Spleen (tissue), 11 donors: ENCODE measurements at regions not wholly inside any gene's neighbourhood (a gene's known extent, or its start where the extent isn't known, plus 50 kb on each side); places are given as distances from the start of the nearest gene placed in this dataset.

Experiments used
- DNase-seq: peaks from one replicate; pipeline ENCODE4 v3.0.0-alpha.2; 2020
- H3K27ac ChIP-seq, 8 donors: fragments of 200-600 bp; sonication (generic) in 7 of 8; 1 replicate in 4 of 8; 2 replicates in 4 of 8; pipeline versions ENCODE4 v1.5.0 to v1.8.0; 2016 to 2021; ENCODE audit warnings: inconsistent platforms in 4 of 8, mild to moderate bottlenecking in 4 of 8, moderate library complexity in 1 of 8
- H3K27me3 ChIP-seq, 7 donors: fragments of 200-600 bp; sonication (generic) in 6 of 7; replicated peaks in 1 of 7; 1 replicate in 4 of 7; 2 replicates in 3 of 7; pipeline versions ENCODE4 v1.5.0 to v1.8.0; 2016 to 2021; ENCODE audit warnings: inconsistent platforms in 3 of 7, mild to moderate bottlenecking in 1 of 7
- H3K36me3 ChIP-seq, 6 donors: fragments of 200-600 bp; sonication (generic) in 5 of 6; 1 replicate in 4 of 6; 2 replicates in 2 of 6; pipeline versions ENCODE4 v1.5.0 to v1.8.0; 2016 to 2021; ENCODE audit warnings: inconsistent platforms in 2 of 6
- H3K4me1 ChIP-seq, 6 donors: fragments of 200-600 bp; sonication (generic) in 5 of 6; 1 replicate in 3 of 6; 2 replicates in 3 of 6; pipeline versions ENCODE4 v1.5.0 to v1.8.0; 2016 to 2021; ENCODE audit warnings: inconsistent platforms in 3 of 6
- H3K4me3 ChIP-seq, 8 donors: fragments of 200-600 bp; sonication (generic) in 7 of 8; 1 replicate in 4 of 8; 2 replicates in 4 of 8; pipeline versions ENCODE4 v1.5.0 to v1.8.0; 2016 to 2021; ENCODE audit warnings: inconsistent platforms in 4 of 8, mild to moderate bottlenecking in 4 of 8, moderate library complexity in 2 of 8
- H3K9me3 ChIP-seq, 8 donors: fragments of 200-600 bp; sonication (generic) in 7 of 8; 1 replicate in 4 of 8; 2 replicates in 4 of 8; pipeline versions ENCODE4 v1.5.0 to v1.8.0; 2016 to 2021; ENCODE audit warnings: inconsistent platforms in 4 of 8
- POLR2A ChIP-seq, 3 donors: fragments of 450-650 bp; IDR thresholded peaks; one replicate each; pipeline ENCODE4 v1.5.1; 2017; ENCODE audit warnings: antibody characterized with exemption in 3 of 3, mild to moderate bottlenecking in 1 of 3
- POLR2AphosphoS5 ChIP-seq, 3 donors: sonication (generic); formaldehyde crosslinking; IDR thresholded peaks; one replicate each; pipeline ENCODE4 v1.5.1; 2017; ENCODE audit warnings: antibody characterized with exemption in 3 of 3
- WGBS, 5 donors: extraction: QIAGEN DNeasy Blood & Tissue Kit in 3 of 5; methylation state at CpG; one replicate each; pipeline versions ENCODE4 v1.1.5 to v1.1.7; 2013 to 2018; 5-methylcytosine and 5-hydroxymethylcytosine counted together
- intact Hi-C: fragments of 100-400 bp; cut with DNase I; formaldehyde crosslinking; loops from one replicate; pipeline ENCODE4 v1.15.0; 2023; ENCODE audit warnings: low total_unique reads
- TF ChIP-seq, protein P1 (sequence below), 11 experiments: fragments of 200-600 bp in 7 of 11; fragments of 450-650 bp in 4 of 11; sonication (generic) in 4 of 11; IDR thresholded peaks in 8 of 11; conservative IDR thresholded peaks in 3 of 11; 1 replicate in 7 of 11; 2 replicates in 4 of 11; pipeline versions ENCODE4 v1.4.0 to v1.8.0; 2016 to 2021; ENCODE audit warnings: antibody characterized with exemption in 11 of 11, inconsistent platforms in 4 of 11, mild to moderate bottlenecking in 1 of 11
- donor health status: healthy with polysubstance abuse.
- donor health status: DM: no; HTN: no; CAD: no; lungs with moderate emphysema.
- donor health status: DM: no; HTN: no; CAD: no.
- donor health status: Bipolar disorder and iron deficiency.
- donor health status: healthy.
- donor health status: DM: no; HTN: no; CAD: no.
- donor health status: DM: yes; HTN: yes; CAD: no.

DNA sequence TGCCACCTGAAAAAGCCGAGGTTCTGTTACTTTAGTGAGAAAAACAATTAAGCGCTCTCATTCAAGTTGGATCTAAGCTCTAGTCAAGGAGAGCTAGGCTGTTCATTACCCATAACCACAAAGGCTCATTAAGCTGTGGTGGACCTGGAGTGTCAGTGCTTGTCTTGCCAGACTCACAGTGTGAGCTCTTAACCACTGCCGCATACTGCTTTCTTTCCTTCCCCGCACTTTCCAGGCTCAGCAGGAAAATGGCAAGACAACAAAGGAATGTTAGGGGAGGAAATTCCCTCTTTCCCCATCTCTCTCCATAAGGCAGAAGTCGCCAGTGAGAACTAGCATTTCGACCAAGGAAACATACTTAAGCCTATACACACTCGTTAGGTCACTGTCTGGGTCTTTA lies 467.3 kb downstream of the ENC1 start:
- Histone ChIP-seq H3K9me3 (no peaks in the 10 kb centered on the region), H3K4me3 (no peak overlapping the region), H3K36me3 (no peaks in the 10 kb centered on the region), H3K4me1 (no peaks in the 10 kb centered on the region), H3K27ac (no peak overlapping the region), H3K27me3 (no peaks in the 10 kb centered on the region)
- intact Hi-C loops: no loop called here
- no peak for DNase-seq
- 75 to 89% (median 84%) methylated on average over 7 of the region's 7 CpGs for WGBS, 5 donors
- TF ChIP-seq POLR2A (IDR thresholded peaks at IDR 0.05) (no peak), POLR2AphosphoS5 (IDR thresholded peaks at IDR 0.05) (no peak)
- TF ChIP-seq, protein P1, sequence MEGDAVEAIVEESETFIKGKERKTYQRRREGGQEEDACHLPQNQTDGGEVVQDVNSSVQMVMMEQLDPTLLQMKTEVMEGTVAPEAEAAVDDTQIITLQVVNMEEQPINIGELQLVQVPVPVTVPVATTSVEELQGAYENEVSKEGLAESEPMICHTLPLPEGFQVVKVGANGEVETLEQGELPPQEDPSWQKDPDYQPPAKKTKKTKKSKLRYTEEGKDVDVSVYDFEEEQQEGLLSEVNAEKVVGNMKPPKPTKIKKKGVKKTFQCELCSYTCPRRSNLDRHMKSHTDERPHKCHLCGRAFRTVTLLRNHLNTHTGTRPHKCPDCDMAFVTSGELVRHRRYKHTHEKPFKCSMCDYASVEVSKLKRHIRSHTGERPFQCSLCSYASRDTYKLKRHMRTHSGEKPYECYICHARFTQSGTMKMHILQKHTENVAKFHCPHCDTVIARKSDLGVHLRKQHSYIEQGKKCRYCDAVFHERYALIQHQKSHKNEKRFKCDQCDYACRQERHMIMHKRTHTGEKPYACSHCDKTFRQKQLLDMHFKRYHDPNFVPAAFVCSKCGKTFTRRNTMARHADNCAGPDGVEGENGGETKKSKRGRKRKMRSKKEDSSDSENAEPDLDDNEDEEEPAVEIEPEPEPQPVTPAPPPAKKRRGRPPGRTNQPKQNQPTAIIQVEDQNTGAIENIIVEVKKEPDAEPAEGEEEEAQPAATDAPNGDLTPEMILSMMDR (IDR thresholded peaks at IDR 0.05 in 8 of 11, conservative IDR thresholded peaks at IDR 0.05 in 3 of 11): no peak

DNA sequence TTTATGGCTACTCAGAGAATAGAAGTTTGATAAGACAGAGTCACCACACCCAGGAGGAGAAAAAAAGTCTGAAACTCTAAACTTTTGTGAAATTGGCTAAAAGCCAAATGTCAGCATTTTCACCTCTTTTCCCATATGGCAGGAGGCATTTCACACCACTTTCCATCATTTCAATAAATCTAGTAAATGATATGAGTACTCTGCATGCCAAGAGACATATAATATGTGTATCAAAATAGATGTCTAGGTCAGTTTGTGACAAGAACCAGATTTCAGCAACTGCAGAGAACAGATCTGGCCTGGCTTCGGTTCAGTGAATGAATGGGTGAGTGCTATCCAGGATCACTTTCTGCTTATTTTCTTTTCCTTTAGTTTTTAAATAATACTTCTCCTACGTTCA lies 470.8 kb downstream of the ENC1 start:
- TF ChIP-seq, protein P1 (IDR thresholded peaks at IDR 0.05 in 8 of 11, conservative IDR thresholded peaks at IDR 0.05 in 3 of 11): no peak
- DNase-seq: no peak
- intact Hi-C loops: no loop called here
- H3K9me3 ChIP-seq: no peaks in the 10 kb centered on the region
- no peak overlapping the region for H3K4me3 ChIP-seq
- WGBS, 5 donors: 81 to 96% (median 82%) methylated on average over 2 of the region's 2 CpGs
- no peak overlapping the region for H3K27ac ChIP-seq
- H3K27me3 ChIP-seq: no peaks in the 10 kb centered on the region
- H3K36me3 ChIP-seq: no peaks in the 10 kb centered on the region
- H3K4me1 ChIP-seq: no peaks in the 10 kb centered on the region

DNA sequence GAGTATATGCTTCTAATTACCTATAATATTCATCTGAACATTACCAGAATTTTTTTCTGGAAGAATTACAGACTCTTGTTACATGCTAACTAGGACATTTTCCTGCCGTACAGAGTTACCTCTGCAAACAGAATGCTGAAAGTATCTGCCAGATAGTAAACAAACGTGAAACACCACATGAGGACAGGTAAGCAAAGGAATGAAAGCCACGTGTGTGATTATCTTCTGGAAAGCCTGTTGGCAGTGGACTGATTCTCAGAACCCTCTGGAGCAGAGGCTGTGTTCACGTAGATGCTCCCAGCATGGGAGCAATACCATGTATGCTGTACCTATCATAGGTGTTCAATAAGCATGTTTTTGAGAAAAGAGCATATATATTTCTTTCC lies 472.6 kb downstream of the ENC1 start:
- Histone ChIP-seq H3K36me3 (no peaks in the 10 kb centered on the region), H3K27ac (no peak overlapping the region), H3K4me3 (no peak overlapping the region), H3K4me1 (peaks cover 0 to 9% (median 0%) of the 10 kb centered on the region in 6 donors), H3K9me3 (no peaks in the 10 kb centered on the region), H3K27me3 (no peaks in the 10 kb centered on the region)
- 83 to 92% (median 90%) methylated on average over 4 of the region's 4 CpGs for WGBS, 5 donors
- intact Hi-C loops: no loop called here
- TF ChIP-seq POLR2A (IDR thresholded peaks at IDR 0.05): no peak
- TF ChIP-seq POLR2AphosphoS5 (IDR thresholded peaks at IDR 0.05): no peak
- TF ChIP-seq, protein P1 (IDR thresholded peaks at IDR 0.05 in 8 of 11, conservative IDR thresholded peaks at IDR 0.05 in 3 of 11): no peak
- DNase-seq: no peak

- Histone ChIP-seq H3K27ac (no peak overlapping the region), H3K4me1 (peaks cover 0 to 9% (median 0%) of the 10 kb centered on the region in 6 donors), H3K9me3 (no peaks in the 10 kb centered on the region), H3K36me3 (no peaks in the 10 kb centered on the region), H3K27me3 (no peaks in the 10 kb centered on the region), H3K4me3 (no peak overlapping the region)
- 85 to 95% (median 89%) methylated on average over 6 of the region's 6 CpGs for WGBS, 5 donors
- no peak for DNase-seq
- no peak for TF ChIP-seq POLR2AphosphoS5 (IDR thresholded peaks at IDR 0.05)
- TF ChIP-seq, protein P1 (IDR thresholded peaks at IDR 0.05 in 8 of 11, conservative IDR thresholded peaks at IDR 0.05 in 3 of 11): no peak
- TF ChIP-seq POLR2A (IDR thresholded peaks at IDR 0.05): no peak
- intact Hi-C loops: no loop called here
Observed at GRCh38 chr5:74167206-74167929, 473.2 kb downstream of the ENC1 start.
